ENCODE measurements at regions not wholly inside any gene's neighbourhood (a gene's known extent, or its start where the extent isn't known, plus 50 kb on each side); places are given as distances from the start of the nearest gene placed in this dataset.

GRCh38 chr2:118348380-118349034, 260.2 kb downstream of the INSIG2 start:
- Histone ChIP-seq H3K4me3 (ENCODE audit: low read depth in 1 of 3, low read length in 3 of 3) (no peak overlapping the region), H3K36me3 (ENCODE audit: control insufficient read depth in 4 of 4, insufficient read depth in 3 of 4, low read depth in 1 of 4, low read length in 3 of 4) (no peaks in the 10 kb centered on the region), H3K27me3 (ENCODE audit: control insufficient read depth in 4 of 4, insufficient read depth in 4 of 4, low read length in 3 of 4) (peaks cover 0 to 5% (median 0%) of the 10 kb centered on the region in 4 donors), H3K4me1 (ENCODE audit: control insufficient read depth in 4 of 4, insufficient read depth in 4 of 4, low read length in 3 of 4) (no peaks in the 10 kb centered on the region), H3K27ac (ENCODE audit: low read depth in 1 of 2, low read length in 2 of 2) (no peak overlapping the region), H3K9me3 (ENCODE audit: control insufficient read depth in 4 of 4, low read length in 3 of 4) (no peaks in the 10 kb centered on the region), H3K9ac (ENCODE audit: low read depth in 1 of 2, low read length in 2 of 2) (no peak overlapping the region)
- DNase-seq (ENCODE audit: low spot score) = no peak
- WGBS = 75% methylated on average over 4 of the region's 4 CpGs
- TF ChIP-seq GABPA (IDR thresholded peaks at IDR 0.05 in 1 of 2, conservative IDR thresholded peaks at IDR 0.05 in 1 of 2) (no peak), EGR1 (IDR thresholded peaks at IDR 0.05; ENCODE audit: low read depth in 2 of 2) (no peak), YY1 (IDR thresholded peaks at IDR 0.05) (no peak), MAX (IDR thresholded peaks at IDR 0.05) (no peak), FOXA2 (IDR thresholded peaks at IDR 0.05) (no peak), ZBTB33 (IDR thresholded peaks at IDR 0.05) (no peak), SP1 (IDR thresholded peaks at IDR 0.05) (no peak), CTCF (IDR thresholded peaks at IDR 0.05; ENCODE audit: low read depth, low read length, missing input control) (no peak), HNF4A (conservative IDR thresholded peaks at IDR 0.05) (no peak), FOXA1 (IDR thresholded peaks at IDR 0.05) (no peak), ATF3 (IDR thresholded peaks at IDR 0.05) (no peak), RAD21 (IDR thresholded peaks at IDR 0.05) (no peak), NR2F2 (IDR thresholded peaks at IDR 0.05) (no peak), TAF1 (conservative IDR thresholded peaks at IDR 0.05) (no peak), REST (IDR thresholded peaks at IDR 0.05) (no peak), JUND (IDR thresholded peaks at IDR 0.05) (no peak), RXRA (IDR thresholded peaks at IDR 0.05) (no peak), HNF4G (IDR thresholded peaks at IDR 0.05) (no peak)

Data from liver (tissue), 8 donors.